Head of caudate nucleus (tissue), 42 donors: ENCODE measurements at regions not wholly inside any gene's neighbourhood (a gene's known extent, or its start where the extent isn't known, plus 50 kb on each side); places are given as distances from the start of the nearest gene placed in this dataset.

ENCODE experiments used
- DNase-seq, 42 donors: peaks; one replicate each; pipeline versions ENCODE4 v3.0.0 to v3.0.0-alpha.2; 2020 to 2021; ENCODE audit warnings: mixed read lengths in 7 of 42
- intact Hi-C: fragments of 100-400 bp; cut with DNase I; formaldehyde crosslinking; loops from one replicate; pipeline ENCODE4 v1.15.0; 2022

DNA sequence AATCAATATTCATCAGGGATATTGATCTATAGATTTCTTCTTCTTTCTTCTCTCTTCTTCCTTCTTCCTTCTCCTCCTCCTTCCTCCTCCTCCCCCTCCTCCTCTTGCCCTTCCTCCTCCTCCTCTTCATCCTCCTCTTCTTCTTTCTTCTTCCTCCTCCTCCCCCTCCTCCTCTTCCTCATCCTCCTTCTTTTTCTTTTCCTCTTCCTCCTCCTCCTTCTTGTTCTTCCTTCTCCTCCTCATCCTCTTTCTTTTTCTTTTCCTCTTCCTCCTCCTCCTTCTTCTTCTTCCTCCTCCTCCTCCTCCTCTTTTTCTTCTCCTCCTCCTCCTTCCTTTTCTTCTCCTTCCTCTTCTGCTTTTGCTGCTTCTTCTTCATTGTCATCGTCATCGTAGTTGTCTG, 52.4 kb upstream of the SERINC1 start:
- intact Hi-C loops: no loop called here
- no peak for DNase-seq

GRCh38 chr6:122530440-122531046, 58.9 kb upstream of the SERINC1 start:
- intact Hi-C loops: no loop called here
- DNase-seq: peak in 28 of 42 donors; percentile 13 to 86 (median 56)

GRCh38 chr6:122548281-122548680, 61.9 kb upstream of the PKIB start:
- no peak for DNase-seq
- intact Hi-C loops: no loop called here

DNA sequence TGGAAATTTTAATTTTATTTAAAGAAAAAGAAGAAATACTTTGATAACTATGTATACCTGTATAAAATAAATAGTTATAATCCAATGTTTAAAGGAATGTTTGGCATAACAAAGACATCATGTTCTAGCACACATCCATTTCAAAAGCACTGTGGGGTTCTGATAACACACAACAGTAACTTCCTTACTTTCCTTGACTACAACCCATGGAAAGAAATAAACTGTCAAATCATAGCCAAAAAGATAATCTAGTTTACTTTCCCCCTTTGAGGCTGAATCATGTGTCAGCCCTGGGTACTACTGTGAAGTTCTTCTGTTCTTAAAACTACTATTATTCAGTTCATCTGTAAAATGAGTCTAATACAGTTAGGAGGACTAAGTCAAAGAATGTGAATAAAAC, 61.4 kb upstream of the PKIB start:
- intact Hi-C loops: no loop called here
- no peak for DNase-seq

DNA sequence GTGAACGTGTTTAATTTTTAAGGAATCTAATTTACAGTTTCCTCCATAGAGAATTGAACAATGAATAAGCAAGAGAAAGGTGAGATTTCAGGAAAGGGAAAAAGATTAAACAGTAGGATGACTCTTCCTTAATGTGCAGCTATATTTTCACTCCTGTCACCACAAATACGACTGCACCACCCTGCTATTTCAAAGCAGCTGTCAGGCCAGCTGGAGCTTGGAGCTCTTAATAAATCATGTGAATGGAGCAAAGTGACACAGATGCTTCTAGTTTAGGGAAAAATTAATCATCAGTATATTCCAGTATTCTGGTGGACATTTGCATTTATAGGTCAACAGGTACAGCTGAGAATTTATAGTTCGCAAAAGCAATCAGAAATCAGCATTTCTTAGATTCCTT, 56.5 kb upstream of the PKIB start:
- DNase-seq: no peak
- intact Hi-C loops: no loop called here

DNA sequence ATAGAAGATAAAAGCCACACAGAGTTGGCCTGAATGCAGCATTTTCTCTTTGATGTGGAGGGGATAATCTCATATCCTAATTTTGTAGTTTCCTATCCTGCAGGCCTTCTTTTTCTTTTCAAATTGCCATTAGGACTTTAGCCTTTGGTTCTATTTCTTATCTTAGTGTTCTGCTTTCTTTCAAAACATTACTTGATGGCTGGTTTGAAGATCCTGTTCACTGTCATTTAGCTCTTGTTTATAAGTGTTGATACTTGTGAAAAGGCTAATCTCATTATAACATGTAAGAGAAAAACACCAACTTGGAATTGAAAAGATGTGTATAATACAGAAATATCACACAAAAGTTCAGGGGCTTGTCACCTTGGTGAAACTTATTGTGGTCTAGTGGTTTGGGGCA, 54.6 kb upstream of the PKIB start:
- intact Hi-C loops: no loop called here
- DNase-seq: no peak

DNA sequence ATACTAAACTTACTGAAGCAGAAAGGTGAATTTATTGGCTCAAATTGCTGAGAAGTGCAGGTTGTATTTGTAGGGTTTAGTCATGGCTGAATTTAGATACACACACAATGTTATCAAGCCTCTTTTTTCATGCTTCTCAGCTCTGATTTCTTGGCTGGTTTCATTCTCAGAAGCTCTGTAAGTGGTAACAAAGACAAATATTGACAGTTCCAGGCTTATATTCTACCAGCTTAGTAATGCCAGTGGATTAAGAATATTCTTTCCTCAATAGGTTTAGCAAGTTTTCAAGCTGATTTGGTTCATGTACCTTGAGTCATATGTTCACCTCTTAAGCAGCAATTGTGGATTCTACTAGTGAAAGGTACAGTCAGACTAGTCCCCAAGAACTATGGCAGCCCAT, 52.1 kb upstream of the PKIB start:
- intact Hi-C loops: no loop called here
- DNase-seq: no peak
